KOPT-K1 (cell line): ENCODE measurements at regions not wholly inside any gene's neighbourhood (a gene's known extent, or its start where the extent isn't known, plus 50 kb on each side); places are given as distances from the start of the nearest gene placed in this dataset.

ENCODE experiments used
- H3K27ac ChIP-seq: fragments of 200-600 bp; sonication (generic); 2 replicates; pipeline ENCODE4 v1.5.1; 2016; ENCODE audit warnings: antibody characterized with exemption, mild to moderate bottlenecking, low read depth, low read length; ENCODE audit not compliant: poor library complexity, severe bottlenecking
- H3K36me3 ChIP-seq: fragments of 200-600 bp; sonication (generic); 2 replicates; pipeline ENCODE4 v1.5.1; 2017; ENCODE audit warnings: antibody characterized with exemption, mild to moderate bottlenecking, low read length, moderate library complexity; ENCODE audit not compliant: insufficient read depth
- H3K9me3 ChIP-seq: fragments of 200-600 bp; sonication (generic); 2 replicates; pipeline ENCODE4 v1.5.1; 2017; ENCODE audit warnings: antibody characterized with exemption, low read length, mild to moderate bottlenecking; ENCODE audit not compliant: insufficient read depth, poor library complexity, severe bottlenecking

- Histone ChIP-seq H3K9me3 (no peaks in the 10 kb centered on the region), H3K36me3 (no peaks in the 10 kb centered on the region), H3K27ac (no peak overlapping the region)
These were observed 117.4 kb upstream of the SOX5 start for GRCh38 chr12:24066865-24067264.

DNA sequence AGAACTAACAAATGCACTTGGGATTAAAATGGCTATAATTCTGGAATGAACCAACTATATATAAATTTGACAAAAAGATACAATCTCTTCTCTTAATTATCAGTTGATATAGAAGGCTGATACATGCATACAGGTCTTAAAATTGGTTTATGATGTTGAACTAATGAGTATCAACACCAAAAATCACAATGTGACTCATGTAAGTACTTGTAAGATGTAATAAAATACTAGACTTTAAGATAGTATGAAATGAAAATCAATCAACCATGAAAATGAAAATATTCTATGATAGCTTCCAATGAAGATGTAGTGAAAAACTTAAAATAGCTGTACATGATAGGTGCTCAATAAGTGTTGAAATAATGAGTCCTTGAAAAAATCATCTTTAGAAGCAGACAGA, 116.6 kb upstream of the SOX5 start:
- Histone ChIP-seq H3K9me3 (no peaks in the 10 kb centered on the region), H3K27ac (no peak overlapping the region), H3K36me3 (no peaks in the 10 kb centered on the region)

GRCh38 chr12:24062642-24063245, 113.3 kb upstream of the SOX5 start:
- Histone ChIP-seq H3K9me3 (no peaks in the 10 kb centered on the region), H3K36me3 (no peaks in the 10 kb centered on the region), H3K27ac (no peak overlapping the region)

DNA sequence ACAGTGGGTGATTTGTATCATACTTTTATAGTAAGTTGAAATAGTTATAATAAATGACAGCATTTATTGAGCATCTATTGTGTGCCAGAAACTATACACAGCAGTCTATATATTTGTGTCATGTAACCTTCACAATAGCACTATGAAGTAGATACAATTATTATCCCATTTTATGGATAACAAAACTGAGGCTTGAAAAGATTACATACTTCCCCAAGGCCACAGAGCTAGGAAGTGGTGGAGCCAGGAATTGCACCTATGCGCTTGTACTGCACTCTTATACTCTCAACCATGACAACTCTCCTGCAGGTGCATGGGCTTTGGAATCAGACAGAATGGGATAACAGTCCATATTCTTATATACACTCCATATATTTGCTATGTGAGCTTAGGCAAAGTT, 110.6 kb upstream of the SOX5 start:
- H3K27ac ChIP-seq: no peak overlapping the region
- no peaks in the 10 kb centered on the region for H3K36me3 ChIP-seq
- no peaks in the 10 kb centered on the region for H3K9me3 ChIP-seq

- no peak overlapping the region for H3K27ac ChIP-seq
- no peaks in the 10 kb centered on the region for H3K9me3 ChIP-seq
- H3K36me3 ChIP-seq: no peaks in the 10 kb centered on the region
These were observed 108.5 kb upstream of the SOX5 start for GRCh38 chr12:24057920-24058476.

DNA sequence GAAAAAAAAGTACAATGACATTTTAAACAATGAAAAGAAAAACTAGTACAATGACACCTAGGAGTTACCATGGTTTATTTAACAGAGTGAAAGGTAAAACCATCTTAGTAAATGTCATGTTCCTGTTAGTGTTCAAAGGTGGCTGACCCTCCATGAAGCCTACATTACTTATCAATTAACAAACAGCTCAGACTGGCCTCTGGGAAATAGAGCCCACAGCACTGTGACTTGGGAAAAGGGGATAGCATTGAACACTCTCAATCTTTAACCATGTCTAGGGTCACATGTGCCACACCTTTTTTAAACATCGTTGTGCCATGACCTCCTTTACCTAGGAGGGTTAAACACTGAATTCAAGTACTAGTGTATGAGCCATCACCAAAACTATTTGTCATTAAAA, 106.3 kb upstream of the SOX5 start:
- Histone ChIP-seq H3K36me3 (no peaks in the 10 kb centered on the region), H3K27ac (no peak overlapping the region), H3K9me3 (no peaks in the 10 kb centered on the region)

DNA sequence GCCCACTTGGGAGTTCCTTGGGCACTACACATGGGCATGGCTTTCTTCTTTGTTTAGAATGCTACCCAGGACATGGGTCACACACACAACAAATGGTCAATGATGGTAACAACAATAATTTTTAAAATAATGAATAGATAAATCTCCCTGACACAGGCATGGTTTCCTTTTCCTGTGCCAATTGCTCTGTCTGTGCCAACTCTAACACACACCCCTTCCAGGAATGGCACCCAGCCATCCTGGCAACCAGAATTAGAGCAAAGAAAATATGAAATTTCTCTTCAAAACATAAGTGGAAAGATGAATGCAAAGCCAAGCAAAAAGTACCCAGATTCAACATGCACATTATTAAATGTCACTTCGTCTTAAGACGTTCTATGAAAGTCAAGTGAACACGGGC, 104.9 kb upstream of the SOX5 start:
- Histone ChIP-seq H3K36me3 (no peaks in the 10 kb centered on the region), H3K27ac (no peak overlapping the region), H3K9me3 (no peaks in the 10 kb centered on the region)

DNA sequence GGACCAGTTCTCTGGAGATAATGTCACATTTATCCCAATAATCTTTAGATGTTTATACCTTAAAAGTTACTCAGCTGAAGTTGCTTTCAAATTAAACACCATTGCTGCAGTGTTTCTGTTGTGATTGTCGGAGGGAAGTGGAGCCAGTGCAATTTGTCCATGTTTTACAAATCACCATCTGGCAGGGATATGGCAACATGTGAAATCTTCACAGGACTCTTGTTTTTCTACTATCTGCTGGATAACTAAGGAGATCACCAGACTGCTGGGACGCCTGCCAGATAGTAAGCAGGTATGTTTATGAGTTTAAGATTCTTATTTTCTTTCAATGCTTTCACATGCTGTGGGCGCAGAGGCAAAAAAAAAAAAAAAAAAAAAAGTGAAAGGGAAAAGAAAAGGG, 100.3 kb upstream of the SOX5 start:
- no peaks in the 10 kb centered on the region for H3K36me3 ChIP-seq
- H3K27ac ChIP-seq: no peak overlapping the region
- no peaks in the 10 kb centered on the region for H3K9me3 ChIP-seq

GRCh38 chr12:24049101-24049500, 99.6 kb upstream of the SOX5 start:
- Histone ChIP-seq H3K9me3 (no peaks in the 10 kb centered on the region), H3K36me3 (no peaks in the 10 kb centered on the region), H3K27ac (no peak overlapping the region)

GRCh38 chr12:24048446-24048845, 99.0 kb upstream of the SOX5 start:
- no peaks in the 10 kb centered on the region for H3K36me3 ChIP-seq
- no peaks in the 10 kb centered on the region for H3K9me3 ChIP-seq
- no peak overlapping the region for H3K27ac ChIP-seq

- H3K27ac ChIP-seq: no peak overlapping the region
These were observed 97.9 kb upstream of the SOX5 start for GRCh38 chr12:24047326-24047725.

DNA sequence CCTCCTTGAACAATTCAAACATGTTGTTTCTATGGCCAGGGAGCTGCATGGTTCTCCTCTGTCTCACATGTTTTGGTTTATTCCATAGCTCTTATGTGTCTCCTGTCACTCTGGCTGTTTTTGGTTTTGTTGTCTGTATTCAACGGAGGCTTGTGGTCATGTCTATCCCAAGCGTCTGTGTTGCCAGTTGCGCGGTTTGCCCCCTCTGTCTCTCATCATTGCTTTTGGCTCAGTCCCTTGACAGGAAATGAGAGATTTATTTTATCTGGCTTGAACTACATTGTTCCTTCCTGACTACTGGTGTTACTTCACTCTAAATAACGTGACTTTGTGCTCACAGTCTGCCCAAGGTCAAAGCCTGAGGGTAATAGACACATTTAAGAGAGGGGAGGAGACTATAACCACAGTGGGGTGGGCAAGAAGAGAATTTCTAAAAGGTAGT, 96.4 kb upstream of the SOX5 start:
- Histone ChIP-seq H3K27ac (no peak overlapping the region), H3K36me3 (no peaks in the 10 kb centered on the region), H3K9me3 (no peaks in the 10 kb centered on the region)

More at GRCh38 chr12:24047326-24047725, 97.9 kb upstream of the SOX5 start:
- Histone ChIP-seq H3K9me3 (no peaks in the 10 kb centered on the region), H3K36me3 (no peaks in the 10 kb centered on the region)

- Histone ChIP-seq H3K36me3 (no peaks in the 10 kb centered on the region), H3K27ac (no peak overlapping the region), H3K9me3 (no peaks in the 10 kb centered on the region)
These were observed 95.7 kb upstream of the SOX5 start for GRCh38 chr12:24044941-24045703.

DNA sequence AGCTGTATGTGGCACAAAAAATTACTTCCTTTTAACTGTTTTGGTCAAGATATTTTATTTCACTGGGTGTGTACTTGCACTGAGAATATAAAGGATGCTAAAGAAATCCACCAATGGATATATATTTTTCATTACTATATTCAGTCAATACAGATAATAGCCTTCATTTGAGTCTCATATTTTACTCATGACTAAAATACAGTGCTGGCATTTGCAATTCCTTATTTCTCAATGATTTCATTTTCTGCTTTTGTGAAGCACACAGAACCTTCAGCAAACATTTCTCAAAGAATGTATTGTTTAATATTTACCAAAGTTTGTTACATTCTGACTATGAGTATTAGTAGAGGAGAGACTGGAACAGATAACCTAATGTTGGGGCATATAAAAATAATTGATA, 93.2 kb upstream of the SOX5 start:
- no peaks in the 10 kb centered on the region for H3K36me3 ChIP-seq
- H3K27ac ChIP-seq: no peak overlapping the region
- H3K9me3 ChIP-seq: no peaks in the 10 kb centered on the region

DNA sequence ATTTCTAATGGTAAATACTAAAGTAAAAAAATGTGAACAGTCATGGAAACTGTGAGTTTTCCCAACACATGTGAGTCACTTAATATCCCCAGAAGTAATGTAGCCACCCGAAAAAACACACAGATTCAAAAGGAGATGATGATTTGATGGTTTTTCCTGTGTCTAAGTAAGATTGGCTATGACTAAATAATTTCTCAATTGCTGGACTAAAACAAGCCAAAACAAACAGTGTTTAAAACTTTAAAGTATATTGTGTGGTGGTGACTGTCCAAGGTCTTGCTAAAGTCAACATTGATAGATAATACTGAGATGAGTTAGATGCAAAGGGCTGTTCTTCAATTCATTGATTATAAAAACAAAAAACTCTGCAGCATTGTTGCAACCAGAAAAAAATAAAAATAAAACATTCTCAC, 89.6 kb upstream of the SOX5 start:
- no peaks in the 10 kb centered on the region for H3K9me3 ChIP-seq
- H3K36me3 ChIP-seq: no peaks in the 10 kb centered on the region
- H3K27ac ChIP-seq: no peak overlapping the region
